ENCODE measurements at regions not wholly inside any gene's neighbourhood (a gene's known extent, or its start where the extent isn't known, plus 50 kb on each side); places are given as distances from the start of the nearest gene placed in this dataset.

GRCh38 chr11:134533511-134533910 lies 121.5 kb upstream of the B3GAT1 start:
- 53% methylated on average over 7 of the region's 7 CpGs for WGBS (ENCODE audit: low lambda C conversion rate)
- intact Hi-C loops (cut with micrococcal nuclease; ENCODE audit: unreplicated experiment) (no loop called here), in situ Hi-C loops (cut with HindIII; ENCODE audit: extremely low pct_ligation_motif_present, low pct_unique_long_range_greater_than_20kb) (no loop called here)
- H3K9ac ChIP-seq (ENCODE audit: insufficient read depth, low read depth, low read length) = no peak overlapping the region
- ATAC-seq (no peak), FAIRE-seq (no peak), DNase-seq (ENCODE audit: low spot score) (no peak)
- TF ChIP-seq SALL2 (CRISPR knock-in tag; IDR thresholded peaks at IDR 0.05) (no peak), ARID4A (CRISPR knock-in tag; IDR thresholded peaks at IDR 0.05; ENCODE audit: borderline replicate concordance) (no peak), MNT (IDR thresholded peaks at IDR 0.05) (peak; percentile 60), RARG (CRISPR knock-in tag; IDR thresholded peaks at IDR 0.05; ENCODE audit: low read depth) (no peak)
- ChIA-PET CTCF (ENCODE audit: low intra/inter-chr PET ratio, low total read pairs) (no interaction called here), POLR2A (no interaction called here)
- no peaks in the 10 kb centered on the region for H3K36me3 ChIP-seq (replicated peaks in 1 of 2; ENCODE audit: control insufficient read depth in 1 of 2, insufficient read depth in 2 of 2, low read length in 2 of 2)
- peaks cover 6 to 69% of the 10 kb centered on the region in 2 experiments; a peak in 3 of 5 replicates for H3K27me3 ChIP-seq (ENCODE audit: control insufficient read depth in 1 of 2, insufficient read depth in 2 of 2, low read length in 2 of 2)
- no peaks in the 10 kb centered on the region for H3K9me3 ChIP-seq (ENCODE audit: low read length)
- H3K4me2 ChIP-seq (ENCODE audit: low read depth, low read length) = no peak overlapping the region
- no peaks in the 10 kb centered on the region for H3K4me1 ChIP-seq (ENCODE audit: insufficient read depth, low read length)
- no peaks in the 10 kb centered on the region for H3K79me2 ChIP-seq (ENCODE audit: insufficient read depth, low read length)
- H4K20me1 ChIP-seq (ENCODE audit: insufficient read depth, low read length) = no peaks in the 10 kb centered on the region
- no peak overlapping the region for H3K4me3 ChIP-seq (replicated peaks in 1 of 3; ENCODE audit: insufficient read depth in 1 of 3, low read depth in 2 of 3, low read length in 3 of 3)
- no TSS peak for BruUV-seq (replicated peaks)
- no peak overlapping the region for H3K27ac ChIP-seq (ENCODE audit: extremely low read length, insufficient read depth, low read length)
- H2AFZ ChIP-seq (ENCODE audit: low read length) = no peak overlapping the region
